ENCODE measurements at regions not wholly inside any gene's neighbourhood (a gene's known extent, or its start where the extent isn't known, plus 50 kb on each side); places are given as distances from the start of the nearest gene placed in this dataset.

DNA sequence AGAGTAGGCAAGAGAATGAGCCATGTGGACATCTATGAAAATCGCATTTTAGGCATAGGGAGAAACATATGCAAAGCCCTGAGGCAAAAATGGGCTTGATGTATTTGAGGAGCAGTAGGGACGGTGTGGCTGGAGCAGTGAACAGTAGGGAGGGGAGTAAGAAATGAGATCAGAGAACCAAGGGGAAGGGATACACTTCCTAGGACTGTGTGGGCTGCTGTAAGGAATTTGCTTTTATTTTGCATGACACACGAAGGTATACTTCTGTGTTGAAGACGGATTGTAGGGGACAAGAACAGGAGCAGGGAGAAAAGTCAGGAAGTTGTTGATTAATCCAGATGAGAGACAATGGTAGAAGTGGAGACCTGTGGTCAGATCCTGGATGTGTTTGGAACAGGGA lies 572.1 kb downstream of the JRKL start:
- DNase-seq (ENCODE audit: low spot score) (peak; percentile 21), ATAC-seq (peak; percentile 67)
- no peak overlapping the region for H3K4me3 Mint-ChIP-seq
- Histone ChIP-seq H3K27ac (ENCODE audit: low read depth) (no peak overlapping the region), H3K27me3 (ENCODE audit: insufficient read depth) (no peaks in the 10 kb centered on the region), H2AFZ (no peak overlapping the region), H3K9me2 (ENCODE audit: insufficient read depth) (peaks cover 3% of the 10 kb centered on the region; the same call in 1 of the 2 replicates), H3K4me2 (no peak overlapping the region), H3K4me1 (ENCODE audit: insufficient read depth) (no peaks in the 10 kb centered on the region), H3K4me3 (no peak overlapping the region), H4K20me1 (replicated peaks; ENCODE audit: insufficient read depth) (no peaks in the 10 kb centered on the region), H3K79me2 (replicated peaks; ENCODE audit: insufficient read depth) (no peaks in the 10 kb centered on the region), H3K36me3 (ENCODE audit: insufficient read depth) (no peaks in the 10 kb centered on the region), H3F3A (replicated peaks; ENCODE audit: low read depth) (no peaks in the 10 kb centered on the region)
- no peak overlapping the region for H3K27ac Mint-ChIP-seq
- TF ChIP-seq ZNF331 (CRISPR knock-in tag; IDR thresholded peaks at IDR 0.05; ENCODE audit: low read depth) (no peak), STAT1 (IDR thresholded peaks at IDR 0.05; ENCODE audit: unreplicated experiment) (no peak)
- H3K9me3 Mint-ChIP-seq = no peaks in the 10 kb centered on the region
- no peaks in the 10 kb centered on the region for H3K27me3 Mint-ChIP-seq (ENCODE audit: insufficient read depth, low read depth, poor library complexity)
- no peaks in the 10 kb centered on the region for H3K36me3 Mint-ChIP-seq (ENCODE audit: low read depth)
- no peaks in the 10 kb centered on the region for H3K4me1 Mint-ChIP-seq

GRCh38 chr11:96963375-96963774 lies 573.6 kb downstream of the JRKL start:
- H3K36me3 Mint-ChIP-seq (ENCODE audit: low read depth) = no peaks in the 10 kb centered on the region
- TF ChIP-seq POLR2AphosphoS5 (IDR thresholded peaks at IDR 0.05; ENCODE audit: low read depth) (no peak), ZNF114 (CRISPR knock-in tag; IDR thresholded peaks at IDR 0.05) (no peak), ZNF331 (CRISPR knock-in tag; IDR thresholded peaks at IDR 0.05; ENCODE audit: low read depth) (no peak), EZH2 (IDR thresholded peaks at IDR 0.05; ENCODE audit: low read depth, unreplicated experiment) (no peak), STAT1 (IDR thresholded peaks at IDR 0.05; ENCODE audit: unreplicated experiment) (no peak), NANOG (IDR thresholded peaks at IDR 0.05; ENCODE audit: borderline replicate concordance) (no peak), CREB1 (CRISPR knock-in tag; IDR thresholded peaks at IDR 0.05; ENCODE audit: low read depth) (no peak), EZH2phosphoT487 (IDR thresholded peaks at IDR 0.05; ENCODE audit: unreplicated experiment) (no peak)
- TF ChIP-seq, protein P1, sequence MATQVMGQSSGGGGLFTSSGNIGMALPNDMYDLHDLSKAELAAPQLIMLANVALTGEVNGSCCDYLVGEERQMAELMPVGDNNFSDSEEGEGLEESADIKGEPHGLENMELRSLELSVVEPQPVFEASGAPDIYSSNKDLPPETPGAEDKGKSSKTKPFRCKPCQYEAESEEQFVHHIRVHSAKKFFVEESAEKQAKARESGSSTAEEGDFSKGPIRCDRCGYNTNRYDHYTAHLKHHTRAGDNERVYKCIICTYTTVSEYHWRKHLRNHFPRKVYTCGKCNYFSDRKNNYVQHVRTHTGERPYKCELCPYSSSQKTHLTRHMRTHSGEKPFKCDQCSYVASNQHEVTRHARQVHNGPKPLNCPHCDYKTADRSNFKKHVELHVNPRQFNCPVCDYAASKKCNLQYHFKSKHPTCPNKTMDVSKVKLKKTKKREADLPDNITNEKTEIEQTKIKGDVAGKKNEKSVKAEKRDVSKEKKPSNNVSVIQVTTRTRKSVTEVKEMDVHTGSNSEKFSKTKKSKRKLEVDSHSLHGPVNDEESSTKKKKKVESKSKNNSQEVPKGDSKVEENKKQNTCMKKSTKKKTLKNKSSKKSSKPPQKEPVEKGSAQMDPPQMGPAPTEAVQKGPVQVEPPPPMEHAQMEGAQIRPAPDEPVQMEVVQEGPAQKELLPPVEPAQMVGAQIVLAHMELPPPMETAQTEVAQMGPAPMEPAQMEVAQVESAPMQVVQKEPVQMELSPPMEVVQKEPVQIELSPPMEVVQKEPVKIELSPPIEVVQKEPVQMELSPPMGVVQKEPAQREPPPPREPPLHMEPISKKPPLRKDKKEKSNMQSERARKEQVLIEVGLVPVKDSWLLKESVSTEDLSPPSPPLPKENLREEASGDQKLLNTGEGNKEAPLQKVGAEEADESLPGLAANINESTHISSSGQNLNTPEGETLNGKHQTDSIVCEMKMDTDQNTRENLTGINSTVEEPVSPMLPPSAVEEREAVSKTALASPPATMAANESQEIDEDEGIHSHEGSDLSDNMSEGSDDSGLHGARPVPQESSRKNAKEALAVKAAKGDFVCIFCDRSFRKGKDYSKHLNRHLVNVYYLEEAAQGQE (IDR thresholded peaks at IDR 0.05; ENCODE audit: unreplicated experiment) = no peak
- TF ChIP-seq, protein P2, sequence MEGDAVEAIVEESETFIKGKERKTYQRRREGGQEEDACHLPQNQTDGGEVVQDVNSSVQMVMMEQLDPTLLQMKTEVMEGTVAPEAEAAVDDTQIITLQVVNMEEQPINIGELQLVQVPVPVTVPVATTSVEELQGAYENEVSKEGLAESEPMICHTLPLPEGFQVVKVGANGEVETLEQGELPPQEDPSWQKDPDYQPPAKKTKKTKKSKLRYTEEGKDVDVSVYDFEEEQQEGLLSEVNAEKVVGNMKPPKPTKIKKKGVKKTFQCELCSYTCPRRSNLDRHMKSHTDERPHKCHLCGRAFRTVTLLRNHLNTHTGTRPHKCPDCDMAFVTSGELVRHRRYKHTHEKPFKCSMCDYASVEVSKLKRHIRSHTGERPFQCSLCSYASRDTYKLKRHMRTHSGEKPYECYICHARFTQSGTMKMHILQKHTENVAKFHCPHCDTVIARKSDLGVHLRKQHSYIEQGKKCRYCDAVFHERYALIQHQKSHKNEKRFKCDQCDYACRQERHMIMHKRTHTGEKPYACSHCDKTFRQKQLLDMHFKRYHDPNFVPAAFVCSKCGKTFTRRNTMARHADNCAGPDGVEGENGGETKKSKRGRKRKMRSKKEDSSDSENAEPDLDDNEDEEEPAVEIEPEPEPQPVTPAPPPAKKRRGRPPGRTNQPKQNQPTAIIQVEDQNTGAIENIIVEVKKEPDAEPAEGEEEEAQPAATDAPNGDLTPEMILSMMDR (conservative IDR thresholded peaks at IDR 0.05; ENCODE audit: low read depth in 2 of 2) = no peak
- TF ChIP-seq, protein P3, sequence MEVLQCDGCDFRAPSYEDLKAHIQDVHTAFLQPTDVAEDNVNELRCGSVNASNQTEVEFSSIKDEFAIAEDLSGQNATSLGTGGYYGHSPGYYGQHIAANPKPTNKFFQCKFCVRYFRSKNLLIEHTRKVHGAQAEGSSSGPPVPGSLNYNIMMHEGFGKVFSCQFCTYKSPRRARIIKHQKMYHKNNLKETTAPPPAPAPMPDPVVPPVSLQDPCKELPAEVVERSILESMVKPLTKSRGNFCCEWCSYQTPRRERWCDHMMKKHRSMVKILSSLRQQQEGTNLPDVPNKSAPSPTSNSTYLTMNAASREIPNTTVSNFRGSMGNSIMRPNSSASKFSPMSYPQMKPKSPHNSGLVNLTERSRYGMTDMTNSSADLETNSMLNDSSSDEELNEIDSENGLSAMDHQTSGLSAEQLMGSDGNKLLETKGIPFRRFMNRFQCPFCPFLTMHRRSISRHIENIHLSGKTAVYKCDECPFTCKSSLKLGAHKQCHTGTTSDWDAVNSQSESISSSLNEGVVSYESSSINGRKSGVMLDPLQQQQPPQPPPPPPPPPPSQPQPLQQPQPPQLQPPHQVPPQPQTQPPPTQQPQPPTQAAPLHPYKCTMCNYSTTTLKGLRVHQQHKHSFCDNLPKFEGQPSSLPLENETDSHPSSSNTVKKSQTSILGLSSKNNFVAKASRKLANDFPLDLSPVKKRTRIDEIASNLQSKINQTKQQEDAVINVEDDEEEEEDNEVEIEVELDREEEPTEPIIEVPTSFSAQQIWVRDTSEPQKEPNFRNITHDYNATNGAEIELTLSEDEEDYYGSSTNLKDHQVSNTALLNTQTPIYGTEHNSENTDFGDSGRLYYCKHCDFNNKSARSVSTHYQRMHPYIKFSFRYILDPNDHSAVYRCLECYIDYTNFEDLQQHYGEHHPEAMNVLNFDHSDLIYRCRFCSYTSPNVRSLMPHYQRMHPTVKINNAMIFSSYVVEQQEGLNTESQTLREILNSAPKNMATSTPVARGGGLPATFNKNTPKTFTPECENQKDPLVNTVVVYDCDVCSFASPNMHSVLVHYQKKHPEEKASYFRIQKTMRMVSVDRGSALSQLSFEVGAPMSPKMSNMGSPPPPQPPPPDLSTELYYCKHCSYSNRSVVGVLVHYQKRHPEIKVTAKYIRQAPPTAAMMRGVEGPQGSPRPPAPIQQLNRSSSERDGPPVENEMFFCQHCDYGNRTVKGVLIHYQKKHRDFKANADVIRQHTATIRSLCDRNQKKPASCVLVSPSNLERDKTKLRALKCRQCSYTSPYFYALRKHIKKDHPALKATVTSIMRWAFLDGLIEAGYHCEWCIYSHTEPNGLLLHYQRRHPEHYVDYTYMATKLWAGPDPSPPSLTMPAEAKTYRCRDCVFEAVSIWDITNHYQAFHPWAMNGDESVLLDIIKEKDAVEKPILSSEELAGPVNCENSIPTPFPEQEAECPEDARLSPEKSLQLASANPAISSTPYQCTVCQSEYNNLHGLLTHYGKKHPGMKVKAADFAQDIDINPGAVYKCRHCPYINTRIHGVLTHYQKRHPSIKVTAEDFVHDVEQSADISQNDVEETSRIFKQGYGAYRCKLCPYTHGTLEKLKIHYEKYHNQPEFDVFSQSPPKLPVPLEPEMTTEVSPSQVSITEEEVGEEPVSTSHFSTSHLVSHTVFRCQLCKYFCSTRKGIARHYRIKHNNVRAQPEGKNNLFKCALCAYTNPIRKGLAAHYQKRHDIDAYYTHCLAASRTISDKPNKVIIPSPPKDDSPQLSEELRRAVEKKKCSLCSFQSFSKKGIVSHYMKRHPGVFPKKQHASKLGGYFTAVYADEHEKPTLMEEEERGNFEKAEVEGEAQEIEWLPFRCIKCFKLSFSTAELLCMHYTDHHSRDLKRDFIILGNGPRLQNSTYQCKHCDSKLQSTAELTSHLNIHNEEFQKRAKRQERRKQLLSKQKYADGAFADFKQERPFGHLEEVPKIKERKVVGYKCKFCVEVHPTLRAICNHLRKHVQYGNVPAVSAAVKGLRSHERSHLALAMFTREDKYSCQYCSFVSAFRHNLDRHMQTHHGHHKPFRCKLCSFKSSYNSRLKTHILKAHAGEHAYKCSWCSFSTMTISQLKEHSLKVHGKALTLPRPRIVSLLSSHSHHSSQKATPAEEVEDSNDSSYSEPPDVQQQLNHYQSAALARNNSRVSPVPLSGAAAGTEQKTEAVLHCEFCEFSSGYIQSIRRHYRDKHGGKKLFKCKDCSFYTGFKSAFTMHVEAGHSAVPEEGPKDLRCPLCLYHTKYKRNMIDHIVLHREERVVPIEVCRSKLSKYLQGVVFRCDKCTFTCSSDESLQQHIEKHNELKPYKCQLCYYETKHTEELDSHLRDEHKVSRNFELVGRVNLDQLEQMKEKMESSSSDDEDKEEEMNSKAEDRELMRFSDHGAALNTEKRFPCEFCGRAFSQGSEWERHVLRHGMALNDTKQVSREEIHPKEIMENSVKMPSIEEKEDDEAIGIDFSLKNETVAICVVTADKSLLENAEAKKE (CRISPR knock-in tag; IDR thresholded peaks at IDR 0.05) = no peak

More at GRCh38 chr11:96963375-96963774, 573.6 kb downstream of the JRKL start:
- Histone ChIP-seq H3K4me3 (no peak overlapping the region), H3K36me3 (ENCODE audit: insufficient read depth) (no peaks in the 10 kb centered on the region), H3K27ac (ENCODE audit: low read depth) (no peak overlapping the region), H3K27me3 (ENCODE audit: insufficient read depth) (no peaks in the 10 kb centered on the region), H3K4me1 (ENCODE audit: insufficient read depth) (no peaks in the 10 kb centered on the region), H3F3A (replicated peaks; ENCODE audit: low read depth) (no peaks in the 10 kb centered on the region), H3K4me2 (no peak overlapping the region), H4K20me1 (replicated peaks; ENCODE audit: insufficient read depth) (no peaks in the 10 kb centered on the region), H2AFZ (no peak overlapping the region), H3K79me2 (replicated peaks; ENCODE audit: insufficient read depth) (no peaks in the 10 kb centered on the region), H3K9me2 (ENCODE audit: insufficient read depth) (peaks cover 3% of the 10 kb centered on the region; the same call in 1 of the 2 replicates)
- Mint-ChIP-seq H3K27me3 (ENCODE audit: insufficient read depth, low read depth, poor library complexity) (no peaks in the 10 kb centered on the region), H3K9me3 (no peaks in the 10 kb centered on the region), H3K4me3 (no peak overlapping the region), H3K27ac (no peak overlapping the region), H3K4me1 (no peaks in the 10 kb centered on the region)
- DNase-seq (ENCODE audit: low spot score) = no peak
- ATAC-seq = no peak

All from GM23338 (cell line).